Ishikawa (cell line): ENCODE measurements at regions not wholly inside any gene's neighbourhood (a gene's known extent, or its start where the extent isn't known, plus 50 kb on each side); places are given as distances from the start of the nearest gene placed in this dataset.

Experiments used
- CEBPB ChIP-seq: IDR thresholded peaks from 2 replicates; pipeline ENCODE4 v1.6.1; 2012
- EP300 ChIP-seq: IDR thresholded peaks from 2 replicates; pipeline ENCODE4 v1.6.1; 2012; ENCODE audit warnings: borderline replicate concordance
- FOXM1 ChIP-seq: IDR thresholded peaks from 2 replicates; pipeline ENCODE4 v1.6.1; 2012; ENCODE audit warnings: low read depth, borderline replicate concordance
- MAX ChIP-seq: IDR thresholded peaks from 2 replicates; pipeline ENCODE4 v1.6.1; 2012
- RAD21 ChIP-seq: IDR thresholded peaks from 2 replicates; pipeline ENCODE4 v1.6.1; 2012; ENCODE audit warnings: low read depth
- REST ChIP-seq: IDR thresholded peaks from 2 replicates; pipeline ENCODE4 v1.6.1; 2012; ENCODE audit warnings: low read depth, mild to moderate bottlenecking
- TAF1 ChIP-seq: IDR thresholded peaks from 2 replicates; pipeline ENCODE4 v1.6.1; 2012; ENCODE audit warnings: low read depth, mild to moderate bottlenecking
- TCF12 ChIP-seq: IDR thresholded peaks from 2 replicates; pipeline ENCODE4 v1.6.1; 2012; ENCODE audit warnings: low read depth
- USF1 ChIP-seq: IDR thresholded peaks from 2 replicates; pipeline ENCODE4 v1.6.1; 2012
- YY1 ChIP-seq: IDR thresholded peaks from 2 replicates; pipeline ENCODE4 v1.6.1; 2012; ENCODE audit warnings: low read depth

DNA sequence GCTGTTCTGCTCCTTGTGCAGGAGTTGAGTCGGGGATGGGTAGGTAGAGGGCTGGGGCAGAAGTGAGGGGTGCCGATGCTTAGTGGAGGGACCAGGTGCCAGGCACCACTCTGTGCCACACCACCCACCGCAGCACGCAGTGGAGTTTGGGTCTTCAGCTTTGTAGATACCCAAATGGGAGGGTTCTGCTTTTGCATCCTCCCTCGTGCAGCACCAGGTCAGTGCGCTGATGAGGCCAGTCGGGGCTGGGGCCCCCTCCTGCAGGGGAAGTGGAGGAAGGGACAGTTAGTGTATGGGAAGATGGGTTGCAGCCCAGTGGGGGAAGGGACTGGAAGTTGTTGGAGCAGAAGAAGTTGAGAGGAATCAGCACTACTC is 244.0 kb downstream of the RHOU start:
- no peak for TF ChIP-seq CEBPB
- TF ChIP-seq MAX: no peak
- TF ChIP-seq YY1: no peak
- no peak for TF ChIP-seq USF1
- no peak for TF ChIP-seq FOXM1
- no peak for TF ChIP-seq TCF12
- no peak for TF ChIP-seq EP300
- no peak for TF ChIP-seq REST
- no peak for TF ChIP-seq RAD21
- no peak for TF ChIP-seq TAF1
